Mesendoderm (in vitro differentiated cells): ENCODE measurements at regions not wholly inside any gene's neighbourhood (a gene's known extent, or its start where the extent isn't known, plus 50 kb on each side); places are given as distances from the start of the nearest gene placed in this dataset.

Experiments
- DNase-seq: peaks from one replicate; pipeline ENCODE4 v3.0.0; 2013
- H2AK5ac ChIP-seq: 2 replicates; pipeline ENCODE4 v1.6.1; 2013; ENCODE audit warnings: low read length, inconsistent platforms
- H2BK120ac ChIP-seq: 2 replicates; pipeline ENCODE4 v1.6.1; 2013; ENCODE audit warnings: low read depth, mild to moderate bottlenecking, low read length, moderate library complexity, mixed read lengths
- H2BK15ac ChIP-seq: replicated peaks from 2 replicates; pipeline ENCODE4 v1.6.1; 2013; ENCODE audit warnings: low read depth, mild to moderate bottlenecking, moderate library complexity
- H2BK5ac ChIP-seq: 2 replicates; pipeline ENCODE4 v1.6.1; 2013; ENCODE audit warnings: low read length, inconsistent platforms
- H3K18ac ChIP-seq: 2 replicates; pipeline ENCODE4 v1.6.1; 2013; ENCODE audit warnings: mild to moderate bottlenecking, low read length, mixed read lengths
- H3K23ac ChIP-seq: one replicate; pipeline ENCODE4 v1.6.1; 2013; ENCODE audit warnings: low read length
- H3K27ac ChIP-seq: 2 replicates; pipeline ENCODE4 v1.5.1; 2013; ENCODE audit warnings: low read depth, mild to moderate bottlenecking, inconsistent platforms, low read length, moderate library complexity
- H3K27me3 ChIP-seq: 2 replicates; pipeline ENCODE4 v1.6.1; 2013; ENCODE audit warnings: low read length, control low read depth, mild to moderate bottlenecking, inconsistent platforms; ENCODE audit not compliant: insufficient read depth, poor library complexity
- H3K36me3 ChIP-seq: 2 replicates; pipeline ENCODE4 v1.6.1; 2013; ENCODE audit warnings: low read length, inconsistent platforms; ENCODE audit not compliant: control insufficient read depth, insufficient read depth
- H3K4ac ChIP-seq: one replicate; pipeline ENCODE4 v1.6.1; 2013; ENCODE audit warnings: low read depth, mild to moderate bottlenecking, low read length, moderate library complexity
- H3K4me1 ChIP-seq: 2 replicates; pipeline ENCODE4 v1.6.1; 2013; ENCODE audit warnings: low read depth, low read length, inconsistent platforms; ENCODE audit not compliant: control insufficient read depth
- H3K4me2 ChIP-seq: 2 replicates; pipeline ENCODE4 v1.6.1; 2013; ENCODE audit warnings: low read length
- H3K4me3 ChIP-seq: 2 replicates; pipeline ENCODE4 v1.5.1; 2013; ENCODE audit warnings: mild to moderate bottlenecking, low read length
- H3K56ac ChIP-seq: one replicate; pipeline ENCODE4 v1.6.1; 2013; ENCODE audit warnings: low read length
- H3K79me1 ChIP-seq: 2 replicates; pipeline ENCODE4 v1.6.1; 2013; ENCODE audit warnings: low read length, inconsistent platforms
- H3K79me2 ChIP-seq: 2 replicates; pipeline ENCODE4 v1.6.1; 2013; ENCODE audit warnings: mild to moderate bottlenecking, low read length; ENCODE audit not compliant: control insufficient read depth, insufficient read depth
- H3K9ac ChIP-seq: 2 replicates; pipeline ENCODE4 v1.6.1; 2013; ENCODE audit warnings: low read length, inconsistent platforms
- H4K5ac ChIP-seq: one replicate; pipeline ENCODE4 v1.6.1; 2013; ENCODE audit warnings: low read length
- H4K8ac ChIP-seq: one replicate; pipeline ENCODE4 v1.6.1; 2013; ENCODE audit warnings: low read depth, mild to moderate bottlenecking, control low read depth, low read length, moderate library complexity
- WGBS: extraction: QIAGEN DNeasy Blood & Tissue Kit; methylation state at CpG from one replicate; pipeline ENCODE4 v1.1.7; 2013; ENCODE audit warnings: low lambda C conversion rate, missing lambda C conversion rate; ENCODE audit not compliant: insufficient coverage; ENCODE audit errors: extremely low coverage; 5-methylcytosine and 5-hydroxymethylcytosine counted together

- H3K27ac ChIP-seq: no peak overlapping the region
- no peak for DNase-seq
- no peak overlapping the region for H3K18ac ChIP-seq
- no peak overlapping the region for H2AK5ac ChIP-seq
- H3K79me1 ChIP-seq: no peaks in the 10 kb centered on the region
- H3K79me2 ChIP-seq: no peaks in the 10 kb centered on the region
- no peak overlapping the region for H3K9ac ChIP-seq
- no peak overlapping the region for H4K8ac ChIP-seq
- H4K5ac ChIP-seq: no peak overlapping the region
- WGBS: no CpG with 5 or more reads among the region's 9 CpGs
- H3K27me3 ChIP-seq: no peaks in the 10 kb centered on the region
- no peak overlapping the region for H3K56ac ChIP-seq
- no peak overlapping the region for H3K4me3 ChIP-seq
- H3K23ac ChIP-seq: no peak overlapping the region
- H3K4me1 ChIP-seq: no peaks in the 10 kb centered on the region
- H2BK5ac ChIP-seq: no peak overlapping the region
- H2BK15ac ChIP-seq: no peak overlapping the region
- H3K4me2 ChIP-seq: no peak overlapping the region
- H3K36me3 ChIP-seq: no peaks in the 10 kb centered on the region
- H2BK120ac ChIP-seq: no peak overlapping the region
- H3K4ac ChIP-seq: no peak overlapping the region
Observed at GRCh38 chr16:86321491-86321890, 188.8 kb upstream of the FOXF1 start.

GRCh38 chr16:86322283-86322682 lies 188.0 kb upstream of the FOXF1 start:
- H3K23ac ChIP-seq: no peak overlapping the region
- no peaks in the 10 kb centered on the region for H3K79me1 ChIP-seq
- no peak overlapping the region for H4K8ac ChIP-seq
- DNase-seq: no peak
- H3K4me3 ChIP-seq: no peak overlapping the region
- no peaks in the 10 kb centered on the region for H3K79me2 ChIP-seq
- no peak overlapping the region for H3K27ac ChIP-seq
- no peak overlapping the region for H2BK5ac ChIP-seq
- H3K4me2 ChIP-seq: no peak overlapping the region
- no peaks in the 10 kb centered on the region for H3K4me1 ChIP-seq
- WGBS: no CpG with 5 or more reads among the region's 6 CpGs
- H3K56ac ChIP-seq: no peak overlapping the region
- no peak overlapping the region for H2AK5ac ChIP-seq
- H3K9ac ChIP-seq: no peak overlapping the region
- H4K5ac ChIP-seq: no peak overlapping the region
- no peak overlapping the region for H2BK15ac ChIP-seq
- no peak overlapping the region for H2BK120ac ChIP-seq
- H3K27me3 ChIP-seq: no peaks in the 10 kb centered on the region
- H3K4ac ChIP-seq: no peak overlapping the region
- no peaks in the 10 kb centered on the region for H3K36me3 ChIP-seq
- no peak overlapping the region for H3K18ac ChIP-seq

GRCh38 chr16:86322806-86323205 lies 187.5 kb upstream of the FOXF1 start:
- H3K27me3 ChIP-seq: no peaks in the 10 kb centered on the region
- H3K18ac ChIP-seq: no peak overlapping the region
- no CpG with 5 or more reads among the region's 8 CpGs for WGBS
- H3K79me1 ChIP-seq: no peaks in the 10 kb centered on the region
- no peaks in the 10 kb centered on the region for H3K79me2 ChIP-seq
- H4K8ac ChIP-seq: no peak overlapping the region
- no peak overlapping the region for H3K9ac ChIP-seq
- H3K23ac ChIP-seq: no peak overlapping the region
- H3K4me2 ChIP-seq: no peak overlapping the region
- no peak overlapping the region for H2BK15ac ChIP-seq
- no peak overlapping the region for H3K4me3 ChIP-seq
- no peak overlapping the region for H2BK120ac ChIP-seq
- no peaks in the 10 kb centered on the region for H3K4me1 ChIP-seq
- no peak overlapping the region for H3K4ac ChIP-seq
- no peak for DNase-seq
- H2BK5ac ChIP-seq: no peak overlapping the region
- H4K5ac ChIP-seq: no peak overlapping the region
- no peaks in the 10 kb centered on the region for H3K36me3 ChIP-seq
- H3K56ac ChIP-seq: no peak overlapping the region
- no peak overlapping the region for H3K27ac ChIP-seq
- H2AK5ac ChIP-seq: no peak overlapping the region

- H2AK5ac ChIP-seq: no peak overlapping the region
- no peak overlapping the region for H2BK15ac ChIP-seq
- H3K4ac ChIP-seq: no peak overlapping the region
- no peaks in the 10 kb centered on the region for H3K79me1 ChIP-seq
- no peak overlapping the region for H4K5ac ChIP-seq
- no peaks in the 10 kb centered on the region for H3K36me3 ChIP-seq
- DNase-seq: no peak
- H3K23ac ChIP-seq: no peak overlapping the region
- H3K9ac ChIP-seq: no peak overlapping the region
- no peak overlapping the region for H3K27ac ChIP-seq
- H2BK120ac ChIP-seq: no peak overlapping the region
- H3K4me2 ChIP-seq: no peak overlapping the region
- no peak overlapping the region for H2BK5ac ChIP-seq
- H4K8ac ChIP-seq: no peak overlapping the region
- H3K56ac ChIP-seq: no peak overlapping the region
- no peak overlapping the region for H3K4me3 ChIP-seq
- H3K4me1 ChIP-seq: no peaks in the 10 kb centered on the region
- H3K27me3 ChIP-seq: no peaks in the 10 kb centered on the region
- WGBS: no CpG with 5 or more reads among the region's 18 CpGs
- no peak overlapping the region for H3K18ac ChIP-seq
- H3K79me2 ChIP-seq: no peaks in the 10 kb centered on the region
Observed at GRCh38 chr16:86324320-86324719, 186.0 kb upstream of the FOXF1 start.

- no peaks in the 10 kb centered on the region for H3K27me3 ChIP-seq
- H3K56ac ChIP-seq: no peak overlapping the region
- H3K36me3 ChIP-seq: no peaks in the 10 kb centered on the region
- no peak overlapping the region for H3K9ac ChIP-seq
- no peak for DNase-seq
- no peak overlapping the region for H2BK5ac ChIP-seq
- no peak overlapping the region for H4K5ac ChIP-seq
- no peaks in the 10 kb centered on the region for H3K79me2 ChIP-seq
- H4K8ac ChIP-seq: no peak overlapping the region
- no peak overlapping the region for H3K4me3 ChIP-seq
- H2BK120ac ChIP-seq: no peak overlapping the region
- H3K27ac ChIP-seq: no peak overlapping the region
- no peak overlapping the region for H3K23ac ChIP-seq
- no peak overlapping the region for H2AK5ac ChIP-seq
- H3K4me2 ChIP-seq: no peak overlapping the region
- H3K79me1 ChIP-seq: no peaks in the 10 kb centered on the region
- no peak overlapping the region for H3K18ac ChIP-seq
- H3K4me1 ChIP-seq: no peaks in the 10 kb centered on the region
- no peak overlapping the region for H3K4ac ChIP-seq
- no peak overlapping the region for H2BK15ac ChIP-seq
- no CpG with 5 or more reads among the region's 3 CpGs for WGBS
Observed at GRCh38 chr16:86325360-86325759, 185.0 kb upstream of the FOXF1 start.

GRCh38 chr16:86325895-86326294 lies 184.4 kb upstream of the FOXF1 start:
- H3K36me3 ChIP-seq: no peaks in the 10 kb centered on the region
- H3K27ac ChIP-seq: no peak overlapping the region
- H3K56ac ChIP-seq: no peak overlapping the region
- no peak overlapping the region for H2BK120ac ChIP-seq
- no peak overlapping the region for H3K4me3 ChIP-seq
- no peak for DNase-seq
- H3K4me1 ChIP-seq: no peaks in the 10 kb centered on the region
- WGBS: no CpG with 5 or more reads among the region's 6 CpGs
- no peak overlapping the region for H4K5ac ChIP-seq
- no peak overlapping the region for H4K8ac ChIP-seq
- H3K79me2 ChIP-seq: no peaks in the 10 kb centered on the region
- no peak overlapping the region for H3K4ac ChIP-seq
- H2BK5ac ChIP-seq: no peak overlapping the region
- H3K27me3 ChIP-seq: no peaks in the 10 kb centered on the region
- no peaks in the 10 kb centered on the region for H3K79me1 ChIP-seq
- H3K18ac ChIP-seq: no peak overlapping the region
- H3K23ac ChIP-seq: no peak overlapping the region
- H3K4me2 ChIP-seq: no peak overlapping the region
- H2AK5ac ChIP-seq: no peak overlapping the region
- H3K9ac ChIP-seq: no peak overlapping the region
- no peak overlapping the region for H2BK15ac ChIP-seq
